Activated T-cell treated with anti-CD3 and anti-CD28 coated beads for 48 hours (primary cell): ENCODE measurements at regions not wholly inside any gene's neighbourhood (a gene's known extent, or its start where the extent isn't known, plus 50 kb on each side); places are given as distances from the start of the nearest gene placed in this dataset.

Source experiments
- DNase-seq: peaks from one replicate; pipeline ENCODE4 v3.0.0-alpha.2; 2020; ENCODE audit warnings: low read depth

DNA sequence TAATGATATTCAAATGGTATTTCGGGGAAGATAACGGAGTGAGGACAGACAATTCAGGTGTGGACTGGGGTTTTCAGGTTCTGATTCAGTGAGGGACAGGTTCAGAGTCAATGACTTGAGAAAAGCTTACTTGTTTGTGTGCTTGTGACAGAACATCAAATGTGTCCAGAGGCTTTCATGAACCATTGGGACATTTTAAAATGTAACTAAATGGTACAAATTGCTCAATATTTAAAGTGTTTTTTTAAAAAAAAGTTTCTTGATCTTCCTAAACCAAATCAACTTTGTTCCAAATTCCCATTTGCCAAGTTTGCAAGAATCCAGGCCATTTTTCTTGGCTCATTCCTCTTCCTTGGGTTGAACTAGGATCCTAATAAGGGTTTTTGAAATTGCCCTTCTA lies 59.4 kb upstream of the BZW1 start:
- no peak for DNase-seq

DNA sequence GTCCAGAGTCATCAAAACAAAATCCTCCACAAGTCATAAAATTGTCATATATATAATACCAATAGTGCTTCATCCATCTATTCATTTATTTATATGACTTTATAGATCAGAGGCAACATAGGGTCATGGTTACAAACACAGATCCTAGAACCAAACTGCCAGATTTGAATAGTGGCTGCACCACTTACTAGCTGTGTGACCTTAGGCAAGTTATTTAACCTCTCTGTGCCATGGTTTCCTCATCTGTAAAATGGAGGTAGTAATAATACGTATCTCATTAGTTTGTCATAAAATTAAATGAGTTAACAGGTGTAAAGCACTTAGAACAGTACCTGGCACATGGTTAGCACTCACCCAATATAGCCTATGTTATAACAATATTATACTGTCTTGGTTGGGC lies 58.9 kb upstream of the BZW1 start:
- no peak for DNase-seq

GRCh38 chr2:200756618-200757321 lies 54.9 kb upstream of the BZW1 start:
- no peak for DNase-seq

- no peak for DNase-seq
Measured at GRCh38 chr2:200757399-200757798, 54.3 kb upstream of the BZW1 start.

DNA sequence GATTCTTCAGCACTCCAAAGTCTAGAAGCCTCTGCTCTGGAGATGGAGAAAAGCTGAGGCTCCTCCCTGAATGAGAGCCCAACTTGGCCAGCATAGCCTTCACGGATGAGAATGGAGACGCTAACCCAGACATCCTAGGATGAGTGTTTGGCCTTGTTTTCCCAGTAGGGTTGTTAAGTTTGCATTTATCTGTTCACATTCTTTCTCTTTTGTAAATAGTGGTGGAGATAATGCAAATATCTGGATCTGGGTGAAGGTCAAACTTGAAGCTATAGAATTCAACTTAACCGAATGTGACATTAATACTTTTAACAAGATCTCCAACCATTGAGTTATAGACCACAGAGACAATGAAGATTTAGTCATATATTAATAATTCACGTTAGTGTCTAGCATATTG lies 53.4 kb upstream of the BZW1 start:
- DNase-seq, result no peak

- no peak for DNase-seq
Measured at GRCh38 chr2:200761266-200761665, 50.4 kb upstream of the BZW1 start.
